GM12878 (cell line): ENCODE measurements at regions not wholly inside any gene's neighbourhood (a gene's known extent, or its start where the extent isn't known, plus 50 kb on each side); places are given as distances from the start of the nearest gene placed in this dataset.

Source experiments
- BCL3 ChIP-seq: IDR thresholded peaks from 2 replicates; pipeline ENCODE4 v1.6.1; 2011; ENCODE audit warnings: borderline replicate concordance, low read depth, mild to moderate bottlenecking, moderate library complexity, low read length; ENCODE audit not compliant: insufficient read depth, poor library complexity, severe bottlenecking
- BMI1 ChIP-seq: fragments of 450-650 bp; IDR thresholded peaks from 2 replicates; pipeline ENCODE4 v1.6.1; 2016; ENCODE audit warnings: mild to moderate bottlenecking, moderate library complexity, borderline replicate concordance
- ESRRA ChIP-seq: IDR thresholded peaks from 2 replicates; pipeline ENCODE4 v1.6.1; 2012; ENCODE audit warnings: mild to moderate bottlenecking, low read length, improper control_type of control experiment
- HDGF ChIP-seq: fragments of 450-650 bp; IDR thresholded peaks from 2 replicates; pipeline ENCODE4 v1.6.1; 2016; ENCODE audit warnings: antibody characterized with exemption
- IKZF2 ChIP-seq, 2 experiments: fragments of 450-650 bp; IDR thresholded peaks; 2 replicates each; pipeline ENCODE4 v1.6.1; 2017; ENCODE audit warnings: mild to moderate bottlenecking in 2 of 2, moderate library complexity in 2 of 2
- MAX ChIP-seq: IDR thresholded peaks from 2 replicates; pipeline ENCODE4 v1.6.1; 2012; ENCODE audit warnings: low read depth, low read length, improper control_type of control experiment
- NRF1 ChIP-seq: conservative IDR thresholded peaks from 2 replicates; pipeline ENCODE4 v1.6.1; 2011; ENCODE audit warnings: mild to moderate bottlenecking, low read depth, low read length, improper control_type of control experiment
- PAX5 ChIP-seq: IDR thresholded peaks from 2 replicates; pipeline ENCODE4 v1.6.1; 2011; ENCODE audit warnings: low read depth, low read length, borderline replicate concordance
- RB1 ChIP-seq: fragments of 450-650 bp; formaldehyde crosslinking; IDR thresholded peaks from 2 replicates; pipeline ENCODE4 v1.6.1; 2017; ENCODE audit warnings: mild to moderate bottlenecking, borderline replicate concordance
- YY1 ChIP-seq: IDR thresholded peaks from 2 replicates; pipeline ENCODE4 v1.6.1; 2011; ENCODE audit warnings: low read depth, mild to moderate bottlenecking, low read length
- TF ChIP-seq, protein P1 (sequence below): fragments of 450-650 bp; IDR thresholded peaks from 2 replicates; pipeline ENCODE4 v1.6.1; 2018; ENCODE audit warnings: mild to moderate bottlenecking, low read depth, moderate library complexity; ENCODE audit not compliant: partially characterized antibody

- TF ChIP-seq HDGF (no peak), IKZF2 (IDR thresholded peaks at IDR 0.05) (no peak), MAX (no peak), RB1 (no peak), PAX5 (no peak), BMI1 (no peak), BCL3 (no peak), ESRRA (no peak), NRF1 (no peak), YY1 (no peak)
- TF ChIP-seq, protein P1, sequence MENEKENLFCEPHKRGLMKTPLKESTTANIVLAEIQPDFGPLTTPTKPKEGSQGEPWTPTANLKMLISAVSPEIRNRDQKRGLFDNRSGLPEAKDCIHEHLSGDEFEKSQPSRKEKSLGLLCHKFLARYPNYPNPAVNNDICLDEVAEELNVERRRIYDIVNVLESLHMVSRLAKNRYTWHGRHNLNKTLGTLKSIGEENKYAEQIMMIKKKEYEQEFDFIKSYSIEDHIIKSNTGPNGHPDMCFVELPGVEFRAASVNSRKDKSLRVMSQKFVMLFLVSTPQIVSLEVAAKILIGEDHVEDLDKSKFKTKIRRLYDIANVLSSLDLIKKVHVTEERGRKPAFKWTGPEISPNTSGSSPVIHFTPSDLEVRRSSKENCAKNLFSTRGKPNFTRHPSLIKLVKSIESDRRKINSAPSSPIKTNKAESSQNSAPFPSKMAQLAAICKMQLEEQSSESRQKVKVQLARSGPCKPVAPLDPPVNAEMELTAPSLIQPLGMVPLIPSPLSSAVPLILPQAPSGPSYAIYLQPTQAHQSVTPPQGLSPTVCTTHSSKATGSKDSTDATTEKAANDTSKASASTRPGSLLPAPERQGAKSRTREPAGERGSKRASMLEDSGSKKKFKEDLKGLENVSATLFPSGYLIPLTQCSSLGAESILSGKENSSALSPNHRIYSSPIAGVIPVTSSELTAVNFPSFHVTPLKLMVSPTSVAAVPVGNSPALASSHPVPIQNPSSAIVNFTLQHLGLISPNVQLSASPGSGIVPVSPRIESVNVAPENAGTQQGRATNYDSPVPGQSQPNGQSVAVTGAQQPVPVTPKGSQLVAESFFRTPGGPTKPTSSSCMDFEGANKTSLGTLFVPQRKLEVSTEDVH: no peak
These were observed 173.2 kb downstream of the BRMS1L start (continued) for GRCh38 chr14:35999294-35999693.
